ENCODE measurements at regions not wholly inside any gene's neighbourhood (a gene's known extent, or its start where the extent isn't known, plus 50 kb on each side); places are given as distances from the start of the nearest gene placed in this dataset.

GRCh38 chr9:82171271-82171670 lies 182.7 kb downstream of the SPATA31D1 start:
- no peak overlapping the region for H3K4me3 ChIP-seq
- no peaks in the 10 kb centered on the region for H3K27me3 ChIP-seq (ENCODE audit: insufficient read depth in 3 of 3, low read length in 2 of 3)
- H3K4me1 ChIP-seq, result no peaks in the 10 kb centered on the region
- H3K27ac ChIP-seq, result no peak overlapping the region
- ATAC-seq, result no peak
- DNase-seq, result no peak
- intact Hi-C loops (cut with DNase I), result no loop called here
- H3K9me3 ChIP-seq, result no peaks in the 10 kb centered on the region
- no peak for TF ChIP-seq CTCF (IDR thresholded peaks at IDR 0.05)
- 88 to 96% (median 90%) methylated on average over 3 of the region's 3 CpGs for WGBS, 3 donors
- H3K36me3 ChIP-seq (ENCODE audit: insufficient read depth in 1 of 2, low read depth in 1 of 2), result no peaks in the 10 kb centered on the region

- intact Hi-C loops (cut with DNase I), result no loop called here
- TF ChIP-seq CTCF (IDR thresholded peaks at IDR 0.05), result no peak
- H3K4me1 ChIP-seq, result no peaks in the 10 kb centered on the region
- no peaks in the 10 kb centered on the region for H3K36me3 ChIP-seq (ENCODE audit: insufficient read depth in 1 of 2, low read depth in 1 of 2)
- DNase-seq, result no peak
- no peaks in the 10 kb centered on the region for H3K9me3 ChIP-seq
- H3K4me3 ChIP-seq, result no peak overlapping the region
- 95 to 100% (median 98%) methylated on average over 1 of the region's 1 CpG for WGBS, 3 donors
- H3K27me3 ChIP-seq (ENCODE audit: insufficient read depth in 3 of 3, low read length in 2 of 3), result no peaks in the 10 kb centered on the region
- H3K27ac ChIP-seq, result no peak overlapping the region
- ATAC-seq, result no peak
Measured at GRCh38 chr9:82180711-82181110, 192.1 kb downstream of the SPATA31D1 start.

GRCh38 chr9:82183181-82183860 lies 194.7 kb downstream of the SPATA31D1 start:
- intact Hi-C loops (cut with DNase I), result no loop called here
- DNase-seq (no peak), ATAC-seq (no peak)
- Histone ChIP-seq H3K9me3 (no peaks in the 10 kb centered on the region), H3K4me3 (no peak overlapping the region), H3K4me1 (no peaks in the 10 kb centered on the region), H3K27me3 (ENCODE audit: insufficient read depth in 3 of 3, low read length in 2 of 3) (no peaks in the 10 kb centered on the region), H3K27ac (no peak overlapping the region), H3K36me3 (ENCODE audit: insufficient read depth in 1 of 2, low read depth in 1 of 2) (no peaks in the 10 kb centered on the region)
- TF ChIP-seq CTCF (IDR thresholded peaks at IDR 0.05), result no peak

DNA sequence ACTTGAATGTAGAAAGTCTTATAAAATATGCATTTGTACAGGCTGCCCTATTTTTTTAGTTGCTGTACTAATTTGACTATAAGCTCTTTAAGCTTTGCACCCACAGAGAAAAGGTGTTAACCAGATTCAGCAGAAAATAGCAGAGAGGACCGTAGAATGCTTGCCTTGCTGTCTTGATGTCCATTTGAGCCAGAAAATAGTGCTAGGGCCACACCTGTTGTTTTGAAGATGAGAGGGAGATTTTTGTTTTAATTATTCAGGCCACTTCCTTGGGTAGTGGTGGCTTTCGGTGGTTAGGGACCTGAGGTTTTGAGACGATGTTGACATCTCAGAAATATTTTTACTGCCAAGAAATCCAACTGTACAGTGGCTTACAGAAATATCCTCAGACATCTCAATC lies 196.0 kb downstream of the SPATA31D1 start:
- no peak for TF ChIP-seq CTCF (IDR thresholded peaks at IDR 0.05)
- no peaks in the 10 kb centered on the region for H3K27me3 ChIP-seq (ENCODE audit: insufficient read depth in 3 of 3, low read length in 2 of 3)
- H3K36me3 ChIP-seq (ENCODE audit: insufficient read depth in 1 of 2, low read depth in 1 of 2), result no peaks in the 10 kb centered on the region
- no peaks in the 10 kb centered on the region for H3K9me3 ChIP-seq
- DNase-seq, result no peak
- no peaks in the 10 kb centered on the region for H3K4me1 ChIP-seq
- H3K4me3 ChIP-seq, result no peak overlapping the region
- ATAC-seq, result no peak
- WGBS, 3 donors, result 55 to 76% (median 70%) methylated on average over 3 of the region's 3 CpGs
- no peak overlapping the region for H3K27ac ChIP-seq
- intact Hi-C loops (cut with DNase I), result no loop called here

DNA sequence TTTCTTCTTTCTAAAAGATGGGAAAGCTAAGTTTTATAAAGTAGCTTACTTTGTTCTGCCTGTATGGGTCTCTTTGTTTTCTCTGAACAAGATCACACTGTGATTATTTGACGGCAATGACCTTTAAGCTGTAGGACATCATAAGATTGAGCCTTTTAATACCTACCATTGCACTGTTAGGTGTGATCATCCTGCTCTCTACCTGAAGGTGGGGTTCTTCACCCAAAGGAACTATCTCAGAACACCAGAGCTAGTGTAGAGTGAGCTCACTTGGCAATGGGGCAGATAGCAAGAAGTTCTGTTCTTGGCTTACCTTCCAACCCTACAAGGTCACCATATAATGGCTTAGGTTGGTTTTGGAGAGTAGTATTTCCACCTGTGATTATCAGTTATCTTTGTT lies 200.2 kb downstream of the SPATA31D1 start:
- Histone ChIP-seq H3K27ac (no peak overlapping the region), H3K4me1 (no peaks in the 10 kb centered on the region), H3K4me3 (no peak overlapping the region), H3K9me3 (no peaks in the 10 kb centered on the region), H3K27me3 (ENCODE audit: insufficient read depth in 3 of 3, low read length in 2 of 3) (no peaks in the 10 kb centered on the region), H3K36me3 (ENCODE audit: insufficient read depth in 1 of 2, low read depth in 1 of 2) (no peaks in the 10 kb centered on the region)
- 94 to 100% (median 94%) methylated on average over 1 of the region's 1 CpG for WGBS, 3 donors
- no peak for TF ChIP-seq CTCF (IDR thresholded peaks at IDR 0.05)
- intact Hi-C loops (cut with DNase I), result no loop called here
- no peak for ATAC-seq
- DNase-seq, result no peak

Measured in psoas muscle (tissue), 7 donors.